WTC11 (cell line): ENCODE measurements at regions not wholly inside any gene's neighbourhood (a gene's known extent, or its start where the extent isn't known, plus 50 kb on each side); places are given as distances from the start of the nearest gene placed in this dataset.

Experiments used
- ATAC-seq: fragments of 200-7000 bp; cut with Tn5 transposase; 2 replicates; pipeline ENCODE4 v1.10.0; 2021; ENCODE audit warnings: mild to moderate bottlenecking, moderate library complexity
- CTCF ChIA-PET: fragments of 300-600 bp; sonication (Branson Sonifier 250); formaldehyde crosslinking; loops from one replicate; lab custom pipeline; 2021; ENCODE audit warnings: antibody characterized with exemption; lab: Charles Lee
- POLR2A ChIA-PET: fragments of 350-600 bp; sonication (Branson Sonifier 250); formaldehyde crosslinking; loops from one replicate; lab custom pipeline; 2021; ENCODE audit warnings: antibody characterized with exemption; lab: Charles Lee
- DNase-seq: peaks from one replicate; pipeline ENCODE4 v3.0.0; 2021; ENCODE audit warnings: low spot score
- H3K27ac Mint-ChIP-seq: 2 replicates; pipeline ENCODE4 v1.8.0; 2021; ENCODE audit warnings: mixed read lengths
- H3K27me3 Mint-ChIP-seq: 2 replicates; pipeline ENCODE4 v1.8.0; 2021; ENCODE audit warnings: low read depth, mild to moderate bottlenecking, moderate library complexity, mixed read lengths
- H3K36me3 Mint-ChIP-seq: 2 replicates; pipeline ENCODE4 v1.8.0; 2021; ENCODE audit warnings: mixed read lengths
- H3K4me1 Mint-ChIP-seq: 2 replicates; pipeline ENCODE4 v1.8.0; 2022; ENCODE audit warnings: mixed read lengths
- H3K4me3 Mint-ChIP-seq: 2 replicates; pipeline ENCODE4 v1.8.0; 2021; ENCODE audit warnings: mild to moderate bottlenecking, moderate library complexity, mixed read lengths
- H3K9me3 Mint-ChIP-seq: 2 replicates; pipeline ENCODE4 v1.8.0; 2021; ENCODE audit warnings: mixed read lengths
- ATF1 ChIP-seq: sonication (generic); formaldehyde crosslinking; IDR thresholded peaks from 2 replicates; pipeline ENCODE4 v1.8.1; 2023; ENCODE audit warnings: mild to moderate bottlenecking, moderate library complexity, missing genetic modification reagents
- ATF2 ChIP-seq: sonication (generic); formaldehyde crosslinking; IDR thresholded peaks from 2 replicates; pipeline ENCODE4 v1.8.1; 2022; ENCODE audit warnings: low read depth, missing genetic modification reagents, borderline replicate concordance
- ATF6 ChIP-seq: sonication (generic); formaldehyde crosslinking; IDR thresholded peaks from 2 replicates; pipeline ENCODE4 v1.8.1; 2023; ENCODE audit warnings: mild to moderate bottlenecking, missing genetic modification reagents
- CDX4 ChIP-seq: fragments of 250-450 bp; sonication (Bioruptor Pico); IDR thresholded peaks from 2 replicates; pipeline ENCODE4 v1.9.0; 2021; ENCODE audit warnings: moderate library complexity, mild to moderate bottlenecking, inconsistent platforms, borderline replicate concordance
- EMX1 ChIP-seq: fragments of 250-450 bp; sonication (Bioruptor Pico); IDR thresholded peaks from 2 replicates; pipeline ENCODE4 v1.8.0; 2021; ENCODE audit warnings: mild to moderate bottlenecking
- ESRRA ChIP-seq: sonication (generic); formaldehyde crosslinking; IDR thresholded peaks from 2 replicates; pipeline ENCODE4 v1.8.1; 2022; ENCODE audit warnings: mild to moderate bottlenecking, missing genetic modification reagents, borderline replicate concordance
- FOXJ3 ChIP-seq: sonication (generic); formaldehyde crosslinking; IDR thresholded peaks from 2 replicates; pipeline ENCODE4 v1.9.0; 2021; ENCODE audit warnings: missing genetic modification reagents, mild to moderate bottlenecking, borderline replicate concordance
- GRHL2 ChIP-seq: fragments of 250-450 bp; sonication (Bioruptor Pico); IDR thresholded peaks from 2 replicates; pipeline ENCODE4 v1.8.0; 2022; ENCODE audit warnings: mild to moderate bottlenecking, moderate library complexity; ENCODE audit not compliant: insufficient replicate concordance, severe bottlenecking
- MAX ChIP-seq: sonication (generic); formaldehyde crosslinking; IDR thresholded peaks from 2 replicates; pipeline ENCODE4 v1.8.0; 2022; ENCODE audit warnings: mild to moderate bottlenecking, missing genetic modification reagents
- NFATC4 ChIP-seq: fragments of 250-450 bp; sonication (Bioruptor Pico); IDR thresholded peaks from 2 replicates; pipeline ENCODE4 v1.9.0; 2021; ENCODE audit warnings: mild to moderate bottlenecking
- NFE2L1 ChIP-seq: sonication (generic); formaldehyde crosslinking; IDR thresholded peaks from 2 replicates; pipeline ENCODE4 v1.8.1; 2023; ENCODE audit warnings: missing genetic modification reagents
- NR2C2 ChIP-seq: sonication (generic); formaldehyde crosslinking; IDR thresholded peaks from 2 replicates; pipeline ENCODE4 v1.8.0; 2022; ENCODE audit warnings: mild to moderate bottlenecking, missing genetic modification reagents
- TP53 ChIP-seq: sonication (generic); formaldehyde crosslinking; IDR thresholded peaks from 2 replicates; pipeline ENCODE4 v1.8.1; 2023; ENCODE audit warnings: mild to moderate bottlenecking, missing genetic modification reagents
- ZNF138 ChIP-seq: sonication (generic); formaldehyde crosslinking; conservative IDR thresholded peaks from 2 replicates; pipeline ENCODE4 v1.8.1; 2022; ENCODE audit warnings: mild to moderate bottlenecking, moderate library complexity, missing genetic modification reagents
- ZSCAN18 ChIP-seq: fragments of 250-450 bp; sonication (Bioruptor Pico); IDR thresholded peaks from 2 replicates; pipeline ENCODE4 v2.1.2; 2022; ENCODE audit warnings: mild to moderate bottlenecking, moderate library complexity
- TF ChIP-seq, protein P1 (sequence below): fragments of 250-450 bp; sonication (Bioruptor Pico); IDR thresholded peaks from 2 replicates; pipeline ENCODE4 v1.9.0; 2021; ENCODE audit warnings: mild to moderate bottlenecking
- TF ChIP-seq, protein P2 (sequence below): sonication (generic); formaldehyde crosslinking; IDR thresholded peaks from 2 replicates; pipeline ENCODE4 v1.8.0; 2022; ENCODE audit warnings: mild to moderate bottlenecking, missing genetic modification reagents
- TF ChIP-seq, protein P3 (sequence below): sonication (generic); formaldehyde crosslinking; IDR thresholded peaks from 2 replicates; pipeline ENCODE4 v1.8.1; 2022; ENCODE audit warnings: missing genetic modification reagents, borderline replicate concordance
- TF ChIP-seq, protein P4 (sequence below): sonication (generic); formaldehyde crosslinking; IDR thresholded peaks from 2 replicates; pipeline ENCODE4 v1.8.0; 2022; ENCODE audit warnings: missing genetic modification reagents

GRCh38 chrX:9354918-9355317 is 109.9 kb upstream of the TBL1X start (continued):
- TF ChIP-seq, protein P1, sequence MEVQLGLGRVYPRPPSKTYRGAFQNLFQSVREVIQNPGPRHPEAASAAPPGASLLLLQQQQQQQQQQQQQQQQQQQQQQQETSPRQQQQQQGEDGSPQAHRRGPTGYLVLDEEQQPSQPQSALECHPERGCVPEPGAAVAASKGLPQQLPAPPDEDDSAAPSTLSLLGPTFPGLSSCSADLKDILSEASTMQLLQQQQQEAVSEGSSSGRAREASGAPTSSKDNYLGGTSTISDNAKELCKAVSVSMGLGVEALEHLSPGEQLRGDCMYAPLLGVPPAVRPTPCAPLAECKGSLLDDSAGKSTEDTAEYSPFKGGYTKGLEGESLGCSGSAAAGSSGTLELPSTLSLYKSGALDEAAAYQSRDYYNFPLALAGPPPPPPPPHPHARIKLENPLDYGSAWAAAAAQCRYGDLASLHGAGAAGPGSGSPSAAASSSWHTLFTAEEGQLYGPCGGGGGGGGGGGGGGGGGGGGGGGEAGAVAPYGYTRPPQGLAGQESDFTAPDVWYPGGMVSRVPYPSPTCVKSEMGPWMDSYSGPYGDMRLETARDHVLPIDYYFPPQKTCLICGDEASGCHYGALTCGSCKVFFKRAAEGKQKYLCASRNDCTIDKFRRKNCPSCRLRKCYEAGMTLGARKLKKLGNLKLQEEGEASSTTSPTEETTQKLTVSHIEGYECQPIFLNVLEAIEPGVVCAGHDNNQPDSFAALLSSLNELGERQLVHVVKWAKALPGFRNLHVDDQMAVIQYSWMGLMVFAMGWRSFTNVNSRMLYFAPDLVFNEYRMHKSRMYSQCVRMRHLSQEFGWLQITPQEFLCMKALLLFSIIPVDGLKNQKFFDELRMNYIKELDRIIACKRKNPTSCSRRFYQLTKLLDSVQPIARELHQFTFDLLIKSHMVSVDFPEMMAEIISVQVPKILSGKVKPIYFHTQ (CRISPR knock-in tag): no peak
- TF ChIP-seq, protein P2, sequence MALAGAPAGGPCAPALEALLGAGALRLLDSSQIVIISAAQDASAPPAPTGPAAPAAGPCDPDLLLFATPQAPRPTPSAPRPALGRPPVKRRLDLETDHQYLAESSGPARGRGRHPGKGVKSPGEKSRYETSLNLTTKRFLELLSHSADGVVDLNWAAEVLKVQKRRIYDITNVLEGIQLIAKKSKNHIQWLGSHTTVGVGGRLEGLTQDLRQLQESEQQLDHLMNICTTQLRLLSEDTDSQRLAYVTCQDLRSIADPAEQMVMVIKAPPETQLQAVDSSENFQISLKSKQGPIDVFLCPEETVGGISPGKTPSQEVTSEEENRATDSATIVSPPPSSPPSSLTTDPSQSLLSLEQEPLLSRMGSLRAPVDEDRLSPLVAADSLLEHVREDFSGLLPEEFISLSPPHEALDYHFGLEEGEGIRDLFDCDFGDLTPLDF (CRISPR knock-in tag): no peak
- no peak for TF ChIP-seq FOXJ3 (CRISPR knock-in tag)
- TF ChIP-seq, protein P3, sequence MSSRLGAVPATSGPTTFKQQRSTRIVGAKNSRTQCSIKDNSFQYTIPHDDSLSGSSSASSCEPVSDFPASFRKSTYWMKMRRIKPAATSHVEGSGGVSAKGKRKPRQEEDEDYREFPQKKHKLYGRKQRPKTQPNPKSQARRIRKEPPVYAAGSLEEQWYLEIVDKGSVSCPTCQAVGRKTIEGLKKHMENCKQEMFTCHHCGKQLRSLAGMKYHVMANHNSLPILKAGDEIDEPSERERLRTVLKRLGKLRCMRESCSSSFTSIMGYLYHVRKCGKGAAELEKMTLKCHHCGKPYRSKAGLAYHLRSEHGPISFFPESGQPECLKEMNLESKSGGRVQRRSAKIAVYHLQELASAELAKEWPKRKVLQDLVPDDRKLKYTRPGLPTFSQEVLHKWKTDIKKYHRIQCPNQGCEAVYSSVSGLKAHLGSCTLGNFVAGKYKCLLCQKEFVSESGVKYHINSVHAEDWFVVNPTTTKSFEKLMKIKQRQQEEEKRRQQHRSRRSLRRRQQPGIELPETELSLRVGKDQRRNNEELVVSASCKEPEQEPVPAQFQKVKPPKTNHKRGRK (CRISPR knock-in tag): no peak

DNA sequence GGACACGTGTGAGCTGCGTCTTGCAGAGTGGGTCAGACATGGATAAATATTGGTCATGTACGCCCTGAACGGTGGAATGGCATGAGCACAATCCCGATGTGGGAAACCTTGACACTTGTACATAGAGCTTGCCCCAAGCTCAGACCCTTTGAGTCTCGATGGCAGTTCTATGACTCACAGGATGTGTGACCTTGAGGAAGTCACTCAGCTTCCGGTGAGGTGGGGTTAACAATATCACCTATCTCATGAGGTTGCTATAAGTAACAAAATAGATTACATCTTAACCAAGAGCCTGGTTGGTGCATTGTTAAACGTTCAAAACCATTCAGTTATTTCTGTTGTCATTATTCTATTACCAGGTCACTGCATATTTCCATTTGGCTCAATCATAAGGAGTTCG is 109.1 kb upstream of the TBL1X start:
- ATAC-seq (no peak), DNase-seq (no peak)
- H3K4me3 Mint-ChIP-seq: no peak overlapping the region
- no peak overlapping the region for H3K27ac Mint-ChIP-seq
- ChIA-PET CTCF (no interaction called here), POLR2A (no interaction called here)
- H3K9me3 Mint-ChIP-seq: no peaks in the 10 kb centered on the region
- no peaks in the 10 kb centered on the region for H3K27me3 Mint-ChIP-seq
- H3K4me1 Mint-ChIP-seq: peaks cover 16% of the 10 kb centered on the region
- no peaks in the 10 kb centered on the region for H3K36me3 Mint-ChIP-seq
- TF ChIP-seq ZSCAN18 (CRISPR knock-in tag): no peak
- no peak for TF ChIP-seq NFATC4 (CRISPR knock-in tag)
- TF ChIP-seq, protein P4, sequence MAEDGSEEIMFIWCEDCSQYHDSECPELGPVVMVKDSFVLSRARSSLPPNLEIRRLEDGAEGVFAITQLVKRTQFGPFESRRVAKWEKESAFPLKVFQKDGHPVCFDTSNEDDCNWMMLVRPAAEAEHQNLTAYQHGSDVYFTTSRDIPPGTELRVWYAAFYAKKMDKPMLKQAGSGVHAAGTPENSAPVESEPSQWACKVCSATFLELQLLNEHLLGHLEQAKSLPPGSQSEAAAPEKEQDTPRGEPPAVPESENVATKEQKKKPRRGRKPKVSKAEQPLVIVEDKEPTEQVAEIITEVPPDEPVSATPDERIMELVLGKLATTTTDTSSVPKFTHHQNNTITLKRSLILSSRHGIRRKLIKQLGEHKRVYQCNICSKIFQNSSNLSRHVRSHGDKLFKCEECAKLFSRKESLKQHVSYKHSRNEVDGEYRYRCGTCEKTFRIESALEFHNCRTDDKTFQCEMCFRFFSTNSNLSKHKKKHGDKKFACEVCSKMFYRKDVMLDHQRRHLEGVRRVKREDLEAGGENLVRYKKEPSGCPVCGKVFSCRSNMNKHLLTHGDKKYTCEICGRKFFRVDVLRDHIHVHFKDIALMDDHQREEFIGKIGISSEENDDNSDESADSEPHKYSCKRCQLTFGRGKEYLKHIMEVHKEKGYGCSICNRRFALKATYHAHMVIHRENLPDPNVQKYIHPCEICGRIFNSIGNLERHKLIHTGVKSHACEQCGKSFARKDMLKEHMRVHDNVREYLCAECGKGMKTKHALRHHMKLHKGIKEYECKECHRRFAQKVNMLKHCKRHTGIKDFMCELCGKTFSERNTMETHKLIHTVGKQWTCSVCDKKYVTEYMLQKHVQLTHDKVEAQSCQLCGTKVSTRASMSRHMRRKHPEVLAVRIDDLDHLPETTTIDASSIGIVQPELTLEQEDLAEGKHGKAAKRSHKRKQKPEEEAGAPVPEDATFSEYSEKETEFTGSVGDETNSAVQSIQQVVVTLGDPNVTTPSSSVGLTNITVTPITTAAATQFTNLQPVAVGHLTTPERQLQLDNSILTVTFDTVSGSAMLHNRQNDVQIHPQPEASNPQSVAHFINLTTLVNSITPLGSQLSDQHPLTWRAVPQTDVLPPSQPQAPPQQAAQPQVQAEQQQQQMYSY (CRISPR knock-in tag): no peak
- no peak for TF ChIP-seq ZNF138
- TF ChIP-seq NR2C2: no peak
- no peak for TF ChIP-seq ATF2 (CRISPR knock-in tag)
- TF ChIP-seq ATF1 (CRISPR knock-in tag): no peak
- no peak for TF ChIP-seq GRHL2 (CRISPR knock-in tag)
- TF ChIP-seq NFE2L1 (CRISPR knock-in tag): no peak
- no peak for TF ChIP-seq TP53 (CRISPR knock-in tag)
- TF ChIP-seq EMX1: no peak
- no peak for TF ChIP-seq ESRRA
- no peak for TF ChIP-seq CDX4
- TF ChIP-seq MAX (CRISPR knock-in tag): no peak
- no peak for TF ChIP-seq ATF6 (CRISPR knock-in tag)
